ENCODE measurements at regions not wholly inside any gene's neighbourhood (a gene's known extent, or its start where the extent isn't known, plus 50 kb on each side); places are given as distances from the start of the nearest gene placed in this dataset.

DNA sequence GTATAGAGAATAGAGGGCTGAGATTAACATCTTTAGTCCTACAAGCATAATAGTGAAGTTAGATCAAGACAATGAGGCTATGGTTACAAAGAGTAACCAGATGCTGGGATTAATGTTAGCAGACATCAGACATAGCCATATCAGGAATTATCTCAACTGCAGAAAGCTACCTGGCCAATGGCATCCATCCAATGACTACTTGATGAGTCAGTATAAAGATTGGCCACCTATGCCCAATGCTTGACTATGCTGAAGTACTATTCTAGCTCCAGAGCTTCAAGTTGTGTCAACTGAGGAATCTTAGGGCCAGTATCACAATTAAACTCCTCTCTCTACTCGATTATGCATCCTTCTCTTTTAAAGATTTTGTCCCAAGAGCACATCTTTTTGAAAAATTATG, 541.4 kb downstream of the PRELID2 start:
- H3K4me1 ChIP-seq: no peaks in the 10 kb centered on the region
- no peak overlapping the region for H3K4me3 ChIP-seq
- no peak overlapping the region for H3K27ac ChIP-seq
- ChIA-PET CTCF (interaction anchor here (0.6 kb wide), 1 partner anchor 760 kb away, joined by 3 read pairs; no protein-coding TSS in a partner anchor), POLR2A (no interaction called here)
- H3K9me3 ChIP-seq: no peaks in the 10 kb centered on the region
- no peak for DNase-seq (ENCODE audit: low read depth in 1 of 2, low spot score in 1 of 2)
- WGBS (ENCODE audit: missing lambda C conversion rate): 4% methylated on average over 1 of the region's 1 CpG
- no peak for ATAC-seq
- FAIRE-seq: no peak
- TF ChIP-seq SREBF2 (IDR thresholded peaks at IDR 0.05) (no peak), EP300 (IDR thresholded peaks at IDR 0.05) (no peak), FOSB (CRISPR knock-in tag; IDR thresholded peaks at IDR 0.05) (no peak), RAD21 (conservative IDR thresholded peaks at IDR 0.05 in 1 of 2, IDR thresholded peaks at IDR 0.05 in 1 of 2) (no peak), CHD2 (IDR thresholded peaks at IDR 0.05; ENCODE audit: low read length, partially characterized antibody) (no peak), RNF2 (IDR thresholded peaks at IDR 0.05; ENCODE audit: borderline replicate concordance, low read depth) (no peak)
- TF ChIP-seq, protein P1, sequence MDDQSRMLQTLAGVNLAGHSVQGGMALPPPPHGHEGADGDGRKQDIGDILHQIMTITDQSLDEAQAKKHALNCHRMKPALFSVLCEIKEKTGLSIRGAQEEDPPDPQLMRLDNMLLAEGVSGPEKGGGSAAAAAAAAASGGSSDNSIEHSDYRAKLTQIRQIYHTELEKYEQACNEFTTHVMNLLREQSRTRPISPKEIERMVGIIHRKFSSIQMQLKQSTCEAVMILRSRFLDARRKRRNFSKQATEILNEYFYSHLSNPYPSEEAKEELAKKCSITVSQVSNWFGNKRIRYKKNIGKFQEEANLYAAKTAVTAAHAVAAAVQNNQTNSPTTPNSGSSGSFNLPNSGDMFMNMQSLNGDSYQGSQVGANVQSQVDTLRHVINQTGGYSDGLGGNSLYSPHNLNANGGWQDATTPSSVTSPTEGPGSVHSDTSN (IDR thresholded peaks at IDR 0.05): no peak
- H3K4me2 ChIP-seq: no peak overlapping the region

DNA sequence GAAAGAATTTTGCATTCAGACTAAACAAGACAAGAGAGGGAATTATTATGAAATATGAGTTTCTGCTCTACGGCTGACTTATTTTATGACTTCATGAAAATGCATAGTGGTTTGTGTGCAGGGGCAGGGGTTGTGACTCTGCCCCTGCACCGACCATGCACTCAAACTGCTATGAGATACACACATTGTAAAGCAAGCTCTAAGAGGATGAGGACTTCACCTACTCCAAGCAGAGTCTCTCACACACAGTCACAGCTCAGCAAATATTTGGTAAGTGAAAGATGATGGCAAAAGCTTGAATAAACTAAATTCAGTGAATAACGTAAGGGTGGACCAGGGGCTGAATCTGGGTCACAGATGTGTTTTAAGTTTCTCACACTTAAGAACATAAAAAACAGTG, 542.9 kb downstream of the PRELID2 start:
- Histone ChIP-seq H3K4me3 (no peak overlapping the region), H3K4me2 (no peak overlapping the region), H3K9me3 (no peaks in the 10 kb centered on the region), H3K27ac (no peak overlapping the region), H3K4me1 (no peaks in the 10 kb centered on the region)
- CTCF ChIA-PET: no interaction called here
- DNase-seq (ENCODE audit: low read depth in 1 of 2, low spot score in 1 of 2): no peak
- no peak for ATAC-seq
- no peak for TF ChIP-seq MYC (IDR thresholded peaks at IDR 0.05; ENCODE audit: borderline replicate concordance, low read length)
- FAIRE-seq: no peak
- WGBS (ENCODE audit: missing lambda C conversion rate): 25% methylated on average over 3 of the region's 3 CpGs
- POLR2A ChIA-PET: no interaction called here

DNA sequence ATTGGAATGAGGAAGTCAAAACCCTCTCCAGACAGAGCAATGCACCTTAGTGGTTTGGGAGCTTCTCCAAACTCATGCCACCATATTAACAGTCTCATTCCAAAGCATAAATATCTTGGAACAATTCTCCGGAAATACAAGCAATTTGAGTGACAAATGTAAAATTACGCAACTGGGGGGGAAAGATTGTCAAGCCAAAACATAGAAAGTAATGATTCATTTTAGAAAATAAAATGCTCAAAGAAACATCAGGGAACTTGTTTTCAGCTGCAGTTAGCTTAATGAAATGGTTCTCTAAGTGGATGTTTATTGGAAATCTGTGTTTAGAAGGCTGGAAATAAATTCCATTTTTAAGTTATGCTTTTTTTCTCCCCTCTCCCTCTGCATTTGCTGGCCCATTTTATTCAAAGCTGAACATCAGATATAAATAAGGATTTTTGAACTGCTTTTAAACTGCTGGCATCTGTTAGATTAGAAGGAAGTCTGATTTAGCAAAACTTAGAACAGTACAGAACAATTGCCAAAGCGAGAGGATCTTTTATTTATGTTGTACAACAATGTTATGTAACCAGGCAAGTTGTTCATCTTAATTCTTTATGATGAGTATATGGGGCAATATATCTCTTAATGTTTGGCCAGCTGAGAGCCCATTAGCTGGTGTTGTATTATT, 551.9 kb downstream of the PRELID2 start:
- CTCF ChIA-PET: no interaction called here
- WGBS (ENCODE audit: missing lambda C conversion rate): 43% methylated on average over 3 of the region's 3 CpGs
- H3K4me2 ChIP-seq: no peak overlapping the region
- H3K4me3 ChIP-seq: no peak overlapping the region
- H3K27ac ChIP-seq: no peak overlapping the region
- DNase-seq (ENCODE audit: low read depth in 1 of 2, low spot score in 1 of 2) (no peak), ATAC-seq (no peak), FAIRE-seq (no peak)
- TF ChIP-seq BHLHE40 (IDR thresholded peaks at IDR 0.05; ENCODE audit: low read depth, low read length) (no peak), CBX2 (IDR thresholded peaks at IDR 0.05; ENCODE audit: borderline replicate concordance, low read depth) (no peak)
- H3K9me3 ChIP-seq: no peaks in the 10 kb centered on the region
- POLR2A ChIA-PET: no interaction called here
- no peaks in the 10 kb centered on the region for H3K4me1 ChIP-seq

DNA sequence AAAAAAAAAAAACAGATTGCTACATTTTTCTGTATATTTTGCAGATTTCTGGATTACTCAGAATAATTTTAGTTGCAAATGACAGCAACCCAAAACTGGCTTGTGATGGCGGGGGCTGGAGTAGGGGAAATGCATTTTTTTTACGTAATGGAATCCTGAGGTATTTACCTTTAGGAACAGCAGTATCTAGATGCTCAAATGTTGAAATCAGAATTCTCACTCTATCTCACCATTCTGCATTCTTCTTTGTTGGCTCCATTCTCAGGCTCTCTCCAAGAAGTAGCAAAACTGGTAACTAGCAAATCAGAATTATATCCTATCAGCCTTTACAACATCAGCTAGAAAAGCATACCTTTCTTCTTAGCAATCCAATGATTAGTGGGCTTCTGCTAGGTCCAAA, 554.3 kb downstream of the PRELID2 start:
- H3K9me3 ChIP-seq: no peaks in the 10 kb centered on the region
- H3K4me1 ChIP-seq: no peaks in the 10 kb centered on the region
- DNase-seq (ENCODE audit: low read depth in 1 of 2, low spot score in 1 of 2) (no peak), ATAC-seq (no peak), FAIRE-seq (no peak)
- 40% methylated on average over 2 of the region's 2 CpGs for WGBS (ENCODE audit: missing lambda C conversion rate)
- POLR2A ChIA-PET: no interaction called here
- no peak overlapping the region for H3K4me3 ChIP-seq
- CTCF ChIA-PET: no interaction called here
- no peak overlapping the region for H3K27ac ChIP-seq
- H3K4me2 ChIP-seq: no peak overlapping the region
- TF ChIP-seq, protein P2, sequence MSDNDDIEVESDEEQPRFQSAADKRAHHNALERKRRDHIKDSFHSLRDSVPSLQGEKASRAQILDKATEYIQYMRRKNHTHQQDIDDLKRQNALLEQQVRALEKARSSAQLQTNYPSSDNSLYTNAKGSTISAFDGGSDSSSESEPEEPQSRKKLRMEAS (IDR thresholded peaks at IDR 0.05): no peak
- TF ChIP-seq SMC3 (IDR thresholded peaks at IDR 0.05) (no peak), FOSL2 (IDR thresholded peaks at IDR 0.05) (no peak), FOSL2 (CRISPR knock-in tag; IDR thresholded peaks at IDR 0.05) (no peak), FOSB (CRISPR knock-in tag; IDR thresholded peaks at IDR 0.05) (no peak), MYC (IDR thresholded peaks at IDR 0.05; ENCODE audit: borderline replicate concordance, low read length) (no peak), ZNF302 (CRISPR knock-in tag; IDR thresholded peaks at IDR 0.05) (no peak), CHD4 (IDR thresholded peaks at IDR 0.05; ENCODE audit: borderline replicate concordance) (no peak), KDM1A (IDR thresholded peaks at IDR 0.05; ENCODE audit: low read depth) (no peak), CHD2 (IDR thresholded peaks at IDR 0.05; ENCODE audit: low read length, partially characterized antibody) (no peak), RFX5 (IDR thresholded peaks at IDR 0.05) (no peak), KDM5A (IDR thresholded peaks at IDR 0.05) (no peak), HEYL (CRISPR knock-in tag; IDR thresholded peaks at IDR 0.05) (no peak), ZSCAN20 (CRISPR knock-in tag; IDR thresholded peaks at IDR 0.05) (no peak), HOXB13 (CRISPR knock-in tag; IDR thresholded peaks at IDR 0.05; ENCODE audit: low read depth) (no peak), TFCP2L1 (CRISPR knock-in tag; IDR thresholded peaks at IDR 0.05) (no peak)
- TF ChIP-seq, protein P3, sequence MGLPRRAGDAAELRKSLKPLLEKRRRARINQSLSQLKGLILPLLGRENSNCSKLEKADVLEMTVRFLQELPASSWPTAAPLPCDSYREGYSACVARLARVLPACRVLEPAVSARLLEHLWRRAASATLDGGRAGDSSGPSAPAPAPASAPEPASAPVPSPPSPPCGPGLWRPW (IDR thresholded peaks at IDR 0.05): no peak
- TF ChIP-seq, protein P4, sequence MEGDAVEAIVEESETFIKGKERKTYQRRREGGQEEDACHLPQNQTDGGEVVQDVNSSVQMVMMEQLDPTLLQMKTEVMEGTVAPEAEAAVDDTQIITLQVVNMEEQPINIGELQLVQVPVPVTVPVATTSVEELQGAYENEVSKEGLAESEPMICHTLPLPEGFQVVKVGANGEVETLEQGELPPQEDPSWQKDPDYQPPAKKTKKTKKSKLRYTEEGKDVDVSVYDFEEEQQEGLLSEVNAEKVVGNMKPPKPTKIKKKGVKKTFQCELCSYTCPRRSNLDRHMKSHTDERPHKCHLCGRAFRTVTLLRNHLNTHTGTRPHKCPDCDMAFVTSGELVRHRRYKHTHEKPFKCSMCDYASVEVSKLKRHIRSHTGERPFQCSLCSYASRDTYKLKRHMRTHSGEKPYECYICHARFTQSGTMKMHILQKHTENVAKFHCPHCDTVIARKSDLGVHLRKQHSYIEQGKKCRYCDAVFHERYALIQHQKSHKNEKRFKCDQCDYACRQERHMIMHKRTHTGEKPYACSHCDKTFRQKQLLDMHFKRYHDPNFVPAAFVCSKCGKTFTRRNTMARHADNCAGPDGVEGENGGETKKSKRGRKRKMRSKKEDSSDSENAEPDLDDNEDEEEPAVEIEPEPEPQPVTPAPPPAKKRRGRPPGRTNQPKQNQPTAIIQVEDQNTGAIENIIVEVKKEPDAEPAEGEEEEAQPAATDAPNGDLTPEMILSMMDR (IDR thresholded peaks at IDR 0.05): no peak

Measured in A549 (cell line).